ENCODE measurements at regions not wholly inside any gene's neighbourhood (a gene's known extent, or its start where the extent isn't known, plus 50 kb on each side); places are given as distances from the start of the nearest gene placed in this dataset.

DNA sequence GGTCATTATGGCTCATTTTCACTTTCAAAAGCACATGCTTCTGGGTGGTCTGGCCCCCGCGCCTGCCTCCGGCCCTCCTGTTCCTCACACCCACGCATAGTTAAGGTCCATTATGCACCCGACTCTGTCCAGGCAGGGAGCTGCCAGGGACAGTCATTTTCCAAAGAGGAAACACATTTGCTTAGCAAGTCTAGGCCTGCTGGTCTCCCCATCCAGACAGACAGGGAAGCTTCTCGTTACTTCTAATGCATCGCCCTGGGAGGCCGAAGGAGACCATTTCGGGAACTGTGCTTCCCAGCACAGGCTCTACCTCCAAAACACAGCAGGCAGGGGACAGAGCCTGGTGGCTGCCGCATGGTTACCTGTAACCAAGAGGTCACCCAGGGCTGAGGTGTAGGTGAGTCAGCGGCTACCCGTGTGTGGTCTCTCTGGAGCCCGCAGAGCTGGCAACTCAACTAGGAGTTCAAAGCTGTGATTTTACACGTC lies 87.1 kb upstream of the SHANK2 start:
- TF ChIP-seq, protein P1, sequence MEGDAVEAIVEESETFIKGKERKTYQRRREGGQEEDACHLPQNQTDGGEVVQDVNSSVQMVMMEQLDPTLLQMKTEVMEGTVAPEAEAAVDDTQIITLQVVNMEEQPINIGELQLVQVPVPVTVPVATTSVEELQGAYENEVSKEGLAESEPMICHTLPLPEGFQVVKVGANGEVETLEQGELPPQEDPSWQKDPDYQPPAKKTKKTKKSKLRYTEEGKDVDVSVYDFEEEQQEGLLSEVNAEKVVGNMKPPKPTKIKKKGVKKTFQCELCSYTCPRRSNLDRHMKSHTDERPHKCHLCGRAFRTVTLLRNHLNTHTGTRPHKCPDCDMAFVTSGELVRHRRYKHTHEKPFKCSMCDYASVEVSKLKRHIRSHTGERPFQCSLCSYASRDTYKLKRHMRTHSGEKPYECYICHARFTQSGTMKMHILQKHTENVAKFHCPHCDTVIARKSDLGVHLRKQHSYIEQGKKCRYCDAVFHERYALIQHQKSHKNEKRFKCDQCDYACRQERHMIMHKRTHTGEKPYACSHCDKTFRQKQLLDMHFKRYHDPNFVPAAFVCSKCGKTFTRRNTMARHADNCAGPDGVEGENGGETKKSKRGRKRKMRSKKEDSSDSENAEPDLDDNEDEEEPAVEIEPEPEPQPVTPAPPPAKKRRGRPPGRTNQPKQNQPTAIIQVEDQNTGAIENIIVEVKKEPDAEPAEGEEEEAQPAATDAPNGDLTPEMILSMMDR (IDR thresholded peaks at IDR 0.05; ENCODE audit: poor library complexity, severe bottlenecking) = no peak
- TF ChIP-seq EZH2 (IDR thresholded peaks at IDR 0.05; ENCODE audit: borderline replicate concordance, insufficient read depth, low read length, poor library complexity, severe bottlenecking) (no peak), POLR2AphosphoS5 (IDR thresholded peaks at IDR 0.05) (no peak), RAD21 (conservative IDR thresholded peaks at IDR 0.05) (no peak), MXI1 (conservative IDR thresholded peaks at IDR 0.05; ENCODE audit: poor library complexity, severe bottlenecking) (no peak)
- TF ChIP-seq, protein P2, sequence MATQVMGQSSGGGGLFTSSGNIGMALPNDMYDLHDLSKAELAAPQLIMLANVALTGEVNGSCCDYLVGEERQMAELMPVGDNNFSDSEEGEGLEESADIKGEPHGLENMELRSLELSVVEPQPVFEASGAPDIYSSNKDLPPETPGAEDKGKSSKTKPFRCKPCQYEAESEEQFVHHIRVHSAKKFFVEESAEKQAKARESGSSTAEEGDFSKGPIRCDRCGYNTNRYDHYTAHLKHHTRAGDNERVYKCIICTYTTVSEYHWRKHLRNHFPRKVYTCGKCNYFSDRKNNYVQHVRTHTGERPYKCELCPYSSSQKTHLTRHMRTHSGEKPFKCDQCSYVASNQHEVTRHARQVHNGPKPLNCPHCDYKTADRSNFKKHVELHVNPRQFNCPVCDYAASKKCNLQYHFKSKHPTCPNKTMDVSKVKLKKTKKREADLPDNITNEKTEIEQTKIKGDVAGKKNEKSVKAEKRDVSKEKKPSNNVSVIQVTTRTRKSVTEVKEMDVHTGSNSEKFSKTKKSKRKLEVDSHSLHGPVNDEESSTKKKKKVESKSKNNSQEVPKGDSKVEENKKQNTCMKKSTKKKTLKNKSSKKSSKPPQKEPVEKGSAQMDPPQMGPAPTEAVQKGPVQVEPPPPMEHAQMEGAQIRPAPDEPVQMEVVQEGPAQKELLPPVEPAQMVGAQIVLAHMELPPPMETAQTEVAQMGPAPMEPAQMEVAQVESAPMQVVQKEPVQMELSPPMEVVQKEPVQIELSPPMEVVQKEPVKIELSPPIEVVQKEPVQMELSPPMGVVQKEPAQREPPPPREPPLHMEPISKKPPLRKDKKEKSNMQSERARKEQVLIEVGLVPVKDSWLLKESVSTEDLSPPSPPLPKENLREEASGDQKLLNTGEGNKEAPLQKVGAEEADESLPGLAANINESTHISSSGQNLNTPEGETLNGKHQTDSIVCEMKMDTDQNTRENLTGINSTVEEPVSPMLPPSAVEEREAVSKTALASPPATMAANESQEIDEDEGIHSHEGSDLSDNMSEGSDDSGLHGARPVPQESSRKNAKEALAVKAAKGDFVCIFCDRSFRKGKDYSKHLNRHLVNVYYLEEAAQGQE (IDR thresholded peaks at IDR 0.05; ENCODE audit: borderline replicate concordance) = no peak
